Neural cell (in vitro differentiated cells): ENCODE measurements at regions not wholly inside any gene's neighbourhood (a gene's known extent, or its start where the extent isn't known, plus 50 kb on each side); places are given as distances from the start of the nearest gene placed in this dataset.

Source experiments
- H2AFZ ChIP-seq: fragments of 200-600, 300-800 bp; sonication (generic), shearing (Covaris generic); 2 replicates; pipeline ENCODE4 v1.6.0; 2014; ENCODE audit warnings: low read depth, mild to moderate bottlenecking, antibody characterized with exemption, low read length, moderate library complexity
- H3F3A ChIP-seq: fragments of 200-600 bp; shearing (Covaris generic); 2 replicates; pipeline ENCODE4 v1.6.1; 2016; ENCODE audit warnings: mild to moderate bottlenecking, moderate library complexity, mixed read lengths, antibody characterized with exemption, low read length; ENCODE audit not compliant: insufficient read depth, poor library complexity, severe bottlenecking
- H3K27ac ChIP-seq: fragments of 200-600, 300-800 bp; sonication (generic), shearing (Covaris generic); 2 replicates; pipeline ENCODE4 v1.5.1; 2014; ENCODE audit warnings: mild to moderate bottlenecking, low read length, moderate library complexity
- H3K27me3 ChIP-seq: fragments of 300-800, 200-600 bp; sonication (generic), shearing (Covaris generic); 2 replicates; pipeline ENCODE4 v1.6.0; 2014; ENCODE audit warnings: mild to moderate bottlenecking, low read depth, low read length, moderate library complexity; ENCODE audit not compliant: insufficient read depth
- H3K36me3 ChIP-seq: fragments of 300-800, 200-600 bp; sonication (generic), shearing (Covaris generic); 2 replicates; pipeline ENCODE4 v1.5.1; 2014; ENCODE audit warnings: mild to moderate bottlenecking, antibody characterized with exemption, low read length, moderate library complexity; ENCODE audit not compliant: insufficient read depth
- H3K4me2 ChIP-seq: fragments of 300-800, 200-600 bp; sonication (generic), shearing (Covaris generic); 2 replicates; pipeline ENCODE4 v1.6.0; 2014; ENCODE audit warnings: mild to moderate bottlenecking, low read length
- H3K4me3 ChIP-seq: fragments of 300-800, 200-600 bp; sonication (generic), shearing (Covaris generic); 2 replicates; pipeline ENCODE4 v1.5.1; 2014; ENCODE audit warnings: mild to moderate bottlenecking, low read length, moderate library complexity
- H3K79me2 ChIP-seq: fragments of 200-600 bp; shearing (Covaris generic); replicated peaks from 2 replicates; pipeline ENCODE4 v1.6.0; 2014; ENCODE audit warnings: mild to moderate bottlenecking, low read length, moderate library complexity; ENCODE audit not compliant: insufficient read depth
- H3K9ac ChIP-seq: fragments of 300-800, 200-600 bp; sonication (generic), shearing (Covaris generic); 2 replicates; pipeline ENCODE4 v1.6.1; 2016; ENCODE audit warnings: mild to moderate bottlenecking, low read length, mixed read lengths
- H3K9me2 ChIP-seq: fragments of 200-600 bp; shearing (Covaris generic); 2 replicates; pipeline ENCODE4 v1.6.1; 2016; ENCODE audit warnings: mild to moderate bottlenecking, low read length, mixed read lengths; ENCODE audit not compliant: insufficient read depth
- H3K9me3 ChIP-seq: fragments of 200-600, 300-800 bp; sonication (generic), shearing (Covaris generic); 2 replicates; pipeline ENCODE4 v1.6.1; 2016; ENCODE audit warnings: mild to moderate bottlenecking, mixed run types, low read length, moderate library complexity, mixed read lengths
- H4K20me1 ChIP-seq: fragments of 200-600 bp; shearing (Covaris generic); 2 replicates; pipeline ENCODE4 v1.6.1; 2016; ENCODE audit warnings: mild to moderate bottlenecking, mixed run types; ENCODE audit not compliant: insufficient read depth
- EP300 ChIP-seq: fragments of 450-650 bp; conservative IDR thresholded peaks from 2 replicates; pipeline ENCODE4 v1.6.1; 2014; ENCODE audit warnings: antibody characterized with exemption, mild to moderate bottlenecking, moderate library complexity; ENCODE audit not compliant: poor library complexity, severe bottlenecking
- EZH2 ChIP-seq: fragments of 200-600, 300-800 bp; shearing (Covaris generic), sonication (generic); IDR thresholded peaks from 2 replicates; pipeline ENCODE4 v1.6.1; 2014; ENCODE audit warnings: antibody characterized with exemption, low read length, borderline replicate concordance, mild to moderate bottlenecking; ENCODE audit not compliant: insufficient read depth, poor library complexity, severe bottlenecking
- MXI1 ChIP-seq: fragments of 450-650 bp; conservative IDR thresholded peaks from 2 replicates; pipeline ENCODE4 v1.6.1; 2014; ENCODE audit warnings: antibody characterized with exemption, mild to moderate bottlenecking; ENCODE audit not compliant: poor library complexity, severe bottlenecking
- POLR2AphosphoS5 ChIP-seq: IDR thresholded peaks from 2 replicates; pipeline ENCODE4 v1.6.1; 2012
- RAD21 ChIP-seq: fragments of 450-650 bp; conservative IDR thresholded peaks from 2 replicates; pipeline ENCODE4 v1.6.1; 2014; ENCODE audit warnings: antibody characterized with exemption, mild to moderate bottlenecking, moderate library complexity
- SMC3 ChIP-seq: fragments of 450-650 bp; conservative IDR thresholded peaks from 2 replicates; pipeline ENCODE4 v1.6.1; 2014; ENCODE audit warnings: antibody characterized with exemption, mild to moderate bottlenecking, moderate library complexity; ENCODE audit not compliant: poor library complexity
- TAF1 ChIP-seq: IDR thresholded peaks from 2 replicates; pipeline ENCODE4 v1.6.1; 2012; ENCODE audit warnings: low read depth
- TF ChIP-seq, protein P1 (sequence below): fragments of 450-650 bp; IDR thresholded peaks from 2 replicates; pipeline ENCODE4 v1.5.1; 2014; ENCODE audit warnings: antibody characterized with exemption, mild to moderate bottlenecking, moderate library complexity; ENCODE audit not compliant: poor library complexity, severe bottlenecking
- TF ChIP-seq, protein P2 (sequence below): IDR thresholded peaks from 2 replicates; pipeline ENCODE4 v1.6.1; 2012; ENCODE audit warnings: borderline replicate concordance

DNA sequence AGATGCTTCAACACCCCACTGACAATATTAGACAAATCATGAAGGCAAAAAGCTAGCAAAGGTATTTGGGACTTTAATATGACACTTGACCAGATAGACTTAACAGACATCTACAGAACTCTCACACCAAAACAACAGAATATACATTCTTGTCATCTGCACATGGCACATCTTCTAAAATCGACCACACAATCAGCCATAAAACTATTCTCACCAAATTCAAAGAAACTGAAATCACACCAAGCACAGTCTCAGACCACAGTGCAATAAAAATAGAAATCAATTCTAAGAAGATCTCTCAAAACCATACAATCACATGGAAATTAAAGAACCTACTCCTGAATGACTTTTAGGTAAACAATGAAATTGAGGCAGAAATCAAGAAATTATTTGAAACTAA lies 340.8 kb downstream of the PPP1R2C start:
- Histone ChIP-seq H3K79me2 (no peaks in the 10 kb centered on the region), H2AFZ (no peak overlapping the region), H3K9me2 (no peaks in the 10 kb centered on the region), H3K27me3 (no peaks in the 10 kb centered on the region), H4K20me1 (no peaks in the 10 kb centered on the region), H3K36me3 (no peaks in the 10 kb centered on the region), H3F3A (no peaks in the 10 kb centered on the region), H3K4me2 (no peak overlapping the region), H3K9ac (no peak overlapping the region), H3K27ac (no peak overlapping the region), H3K9me3 (no peaks in the 10 kb centered on the region), H3K4me3 (no peak overlapping the region)
- no peak for TF ChIP-seq RAD21
- no peak for TF ChIP-seq SMC3
- TF ChIP-seq MXI1: no peak
- no peak for TF ChIP-seq TAF1
- no peak for TF ChIP-seq EZH2
- TF ChIP-seq, protein P1, sequence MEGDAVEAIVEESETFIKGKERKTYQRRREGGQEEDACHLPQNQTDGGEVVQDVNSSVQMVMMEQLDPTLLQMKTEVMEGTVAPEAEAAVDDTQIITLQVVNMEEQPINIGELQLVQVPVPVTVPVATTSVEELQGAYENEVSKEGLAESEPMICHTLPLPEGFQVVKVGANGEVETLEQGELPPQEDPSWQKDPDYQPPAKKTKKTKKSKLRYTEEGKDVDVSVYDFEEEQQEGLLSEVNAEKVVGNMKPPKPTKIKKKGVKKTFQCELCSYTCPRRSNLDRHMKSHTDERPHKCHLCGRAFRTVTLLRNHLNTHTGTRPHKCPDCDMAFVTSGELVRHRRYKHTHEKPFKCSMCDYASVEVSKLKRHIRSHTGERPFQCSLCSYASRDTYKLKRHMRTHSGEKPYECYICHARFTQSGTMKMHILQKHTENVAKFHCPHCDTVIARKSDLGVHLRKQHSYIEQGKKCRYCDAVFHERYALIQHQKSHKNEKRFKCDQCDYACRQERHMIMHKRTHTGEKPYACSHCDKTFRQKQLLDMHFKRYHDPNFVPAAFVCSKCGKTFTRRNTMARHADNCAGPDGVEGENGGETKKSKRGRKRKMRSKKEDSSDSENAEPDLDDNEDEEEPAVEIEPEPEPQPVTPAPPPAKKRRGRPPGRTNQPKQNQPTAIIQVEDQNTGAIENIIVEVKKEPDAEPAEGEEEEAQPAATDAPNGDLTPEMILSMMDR: no peak
- no peak for TF ChIP-seq POLR2AphosphoS5
- no peak for TF ChIP-seq EP300
- TF ChIP-seq, protein P2, sequence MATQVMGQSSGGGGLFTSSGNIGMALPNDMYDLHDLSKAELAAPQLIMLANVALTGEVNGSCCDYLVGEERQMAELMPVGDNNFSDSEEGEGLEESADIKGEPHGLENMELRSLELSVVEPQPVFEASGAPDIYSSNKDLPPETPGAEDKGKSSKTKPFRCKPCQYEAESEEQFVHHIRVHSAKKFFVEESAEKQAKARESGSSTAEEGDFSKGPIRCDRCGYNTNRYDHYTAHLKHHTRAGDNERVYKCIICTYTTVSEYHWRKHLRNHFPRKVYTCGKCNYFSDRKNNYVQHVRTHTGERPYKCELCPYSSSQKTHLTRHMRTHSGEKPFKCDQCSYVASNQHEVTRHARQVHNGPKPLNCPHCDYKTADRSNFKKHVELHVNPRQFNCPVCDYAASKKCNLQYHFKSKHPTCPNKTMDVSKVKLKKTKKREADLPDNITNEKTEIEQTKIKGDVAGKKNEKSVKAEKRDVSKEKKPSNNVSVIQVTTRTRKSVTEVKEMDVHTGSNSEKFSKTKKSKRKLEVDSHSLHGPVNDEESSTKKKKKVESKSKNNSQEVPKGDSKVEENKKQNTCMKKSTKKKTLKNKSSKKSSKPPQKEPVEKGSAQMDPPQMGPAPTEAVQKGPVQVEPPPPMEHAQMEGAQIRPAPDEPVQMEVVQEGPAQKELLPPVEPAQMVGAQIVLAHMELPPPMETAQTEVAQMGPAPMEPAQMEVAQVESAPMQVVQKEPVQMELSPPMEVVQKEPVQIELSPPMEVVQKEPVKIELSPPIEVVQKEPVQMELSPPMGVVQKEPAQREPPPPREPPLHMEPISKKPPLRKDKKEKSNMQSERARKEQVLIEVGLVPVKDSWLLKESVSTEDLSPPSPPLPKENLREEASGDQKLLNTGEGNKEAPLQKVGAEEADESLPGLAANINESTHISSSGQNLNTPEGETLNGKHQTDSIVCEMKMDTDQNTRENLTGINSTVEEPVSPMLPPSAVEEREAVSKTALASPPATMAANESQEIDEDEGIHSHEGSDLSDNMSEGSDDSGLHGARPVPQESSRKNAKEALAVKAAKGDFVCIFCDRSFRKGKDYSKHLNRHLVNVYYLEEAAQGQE: no peak

DNA sequence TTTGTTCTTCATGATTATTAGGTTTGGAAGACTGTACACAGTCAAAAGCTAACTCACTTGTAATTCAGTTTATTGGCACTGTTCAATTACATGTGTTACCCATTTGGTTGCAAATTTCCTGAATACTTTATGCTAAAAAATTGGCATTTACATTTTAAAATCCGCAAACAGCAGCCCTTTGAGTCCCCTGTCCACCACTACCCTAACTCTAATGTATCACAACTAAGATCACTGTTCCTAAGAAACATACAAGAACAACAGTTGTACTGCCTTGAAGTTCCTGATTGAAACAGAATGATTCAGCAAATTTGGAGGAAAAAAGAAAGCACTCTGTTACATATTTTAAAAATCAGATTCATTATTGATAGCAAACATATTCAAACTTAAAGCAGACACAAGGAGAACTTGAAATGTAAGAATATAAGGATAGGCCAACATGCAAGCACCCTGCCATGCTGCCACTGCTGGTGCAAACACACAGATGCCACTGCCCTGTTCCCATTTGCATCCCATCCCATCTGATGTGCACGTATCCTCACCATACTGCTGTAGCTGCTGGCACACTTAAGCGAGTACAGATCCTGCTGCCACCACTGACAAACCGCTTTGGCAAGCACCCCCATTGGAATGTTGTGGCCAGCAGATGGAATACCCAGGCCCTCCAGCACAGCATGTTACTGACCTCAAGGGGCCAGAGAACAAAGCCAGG lies 343.4 kb downstream of the PPP1R2C start:
- Histone ChIP-seq H3K9ac (no peak overlapping the region), H3K4me2 (no peak overlapping the region), H3K36me3 (no peaks in the 10 kb centered on the region), H3K9me3 (no peaks in the 10 kb centered on the region), H3K4me3 (no peak overlapping the region), H3K27me3 (no peaks in the 10 kb centered on the region), H3K79me2 (no peaks in the 10 kb centered on the region), H2AFZ (no peak overlapping the region), H3F3A (no peaks in the 10 kb centered on the region), H4K20me1 (no peaks in the 10 kb centered on the region), H3K9me2 (no peaks in the 10 kb centered on the region), H3K27ac (no peak overlapping the region)
- TF ChIP-seq EP300 (no peak), RAD21 (no peak), SMC3 (no peak), TAF1 (no peak), EZH2 (no peak), MXI1 (no peak), POLR2AphosphoS5 (no peak)
- TF ChIP-seq, protein P2: no peak
- TF ChIP-seq, protein P1: no peak
